GM12872 (cell line): ENCODE measurements at regions not wholly inside any gene's neighbourhood (a gene's known extent, or its start where the extent isn't known, plus 50 kb on each side); places are given as distances from the start of the nearest gene placed in this dataset.

Experiments
- CTCF ChIP-seq: IDR thresholded peaks from 3 replicates; pipeline ENCODE4 v1.5.1; 2011; ENCODE audit warnings: low read depth, mild to moderate bottlenecking, low read length, moderate library complexity; ENCODE audit not compliant: insufficient read depth

- TF ChIP-seq CTCF = no peak
Measured at GRCh38 chr9:110095161-110095595, 112.8 kb downstream of the C9orf152 start.

- no peak for TF ChIP-seq CTCF
Measured at GRCh38 chr9:110095776-110096175, 112.2 kb downstream of the C9orf152 start.

- TF ChIP-seq CTCF = no peak
Measured at GRCh38 chr9:110099236-110100095, 108.5 kb downstream of the C9orf152 start.

- no peak for TF ChIP-seq CTCF
Measured at GRCh38 chr9:110101531-110102161, 106.3 kb downstream of the C9orf152 start.

- TF ChIP-seq CTCF = no peak
Measured at GRCh38 chr9:110103257-110103656, 104.7 kb downstream of the C9orf152 start.

- TF ChIP-seq CTCF = no peak
Measured at GRCh38 chr9:110104261-110104809, 103.6 kb downstream of the C9orf152 start.

GRCh38 chr9:110105107-110105506, 102.9 kb downstream of the C9orf152 start:
- TF ChIP-seq CTCF = no peak
